ENCODE measurements at regions not wholly inside any gene's neighbourhood (a gene's known extent, or its start where the extent isn't known, plus 50 kb on each side); places are given as distances from the start of the nearest gene placed in this dataset.
A peak's percentile ranks its signal among the peaks of the same experiment; 100 is the strongest.

GRCh38 chr3:159693226-159693625 is 295.4 kb upstream of the IL12A start:
- no peak for TF ChIP-seq CTCF (IDR thresholded peaks at IDR 0.05; ENCODE audit: insufficient read depth, low read depth, low read length, missing control alignments)
- DNase-seq (ENCODE audit: low read depth) = no peak
- H3K4me3 ChIP-seq (ENCODE audit: low read length) = no peak overlapping the region

GRCh38 chr3:159711560-159712333 is 276.9 kb upstream of the IL12A start:
- no peak overlapping the region for H3K4me3 ChIP-seq (ENCODE audit: low read length)
- TF ChIP-seq CTCF (IDR thresholded peaks at IDR 0.05; ENCODE audit: insufficient read depth, low read depth, low read length, missing control alignments) = no peak
- DNase-seq (ENCODE audit: low read depth) = peak; percentile 80

GRCh38 chr3:159721324-159721723 is 267.3 kb upstream of the IL12A start:
- H3K4me3 ChIP-seq (ENCODE audit: low read length) = no peak overlapping the region
- no peak for TF ChIP-seq CTCF (IDR thresholded peaks at IDR 0.05; ENCODE audit: insufficient read depth, low read depth, low read length, missing control alignments)
- no peak for DNase-seq (ENCODE audit: low read depth)

GRCh38 chr3:159723295-159723694 is 265.3 kb upstream of the IL12A start:
- no peak for DNase-seq (ENCODE audit: low read depth)
- no peak overlapping the region for H3K4me3 ChIP-seq (ENCODE audit: low read length)
- TF ChIP-seq CTCF (IDR thresholded peaks at IDR 0.05; ENCODE audit: insufficient read depth, low read depth, low read length, missing control alignments) = no peak

GRCh38 chr3:159724627-159725026 is 264.0 kb upstream of the IL12A start:
- DNase-seq (ENCODE audit: low read depth) = peak; percentile 57
- TF ChIP-seq CTCF (IDR thresholded peaks at IDR 0.05; ENCODE audit: insufficient read depth, low read depth, low read length, missing control alignments) = no peak
- H3K4me3 ChIP-seq (ENCODE audit: low read length) = no peak overlapping the region

GRCh38 chr3:159726231-159726964 is 262.2 kb upstream of the IL12A start:
- TF ChIP-seq CTCF (IDR thresholded peaks at IDR 0.05; ENCODE audit: insufficient read depth, low read depth, low read length, missing control alignments) = no peak
- H3K4me3 ChIP-seq (ENCODE audit: low read length) = no peak overlapping the region
- peak; percentile 92 for DNase-seq (ENCODE audit: low read depth)
